Occipital lobe (tissue), 1 donor: ENCODE measurements at regions not wholly inside any gene's neighbourhood (a gene's known extent, or its start where the extent isn't known, plus 50 kb on each side); places are given as distances from the start of the nearest gene placed in this dataset.
"Not testable (repeated sequence)": the region's sequence is repeated elsewhere in the genome, so short reads cannot be mapped to it uniquely, and the experiment has no call there.

Experiments used
- DNase-seq: peaks from one replicate; lab custom pipeline; 2025; lab: John Stamatoyannopoulos, UW

DNA sequence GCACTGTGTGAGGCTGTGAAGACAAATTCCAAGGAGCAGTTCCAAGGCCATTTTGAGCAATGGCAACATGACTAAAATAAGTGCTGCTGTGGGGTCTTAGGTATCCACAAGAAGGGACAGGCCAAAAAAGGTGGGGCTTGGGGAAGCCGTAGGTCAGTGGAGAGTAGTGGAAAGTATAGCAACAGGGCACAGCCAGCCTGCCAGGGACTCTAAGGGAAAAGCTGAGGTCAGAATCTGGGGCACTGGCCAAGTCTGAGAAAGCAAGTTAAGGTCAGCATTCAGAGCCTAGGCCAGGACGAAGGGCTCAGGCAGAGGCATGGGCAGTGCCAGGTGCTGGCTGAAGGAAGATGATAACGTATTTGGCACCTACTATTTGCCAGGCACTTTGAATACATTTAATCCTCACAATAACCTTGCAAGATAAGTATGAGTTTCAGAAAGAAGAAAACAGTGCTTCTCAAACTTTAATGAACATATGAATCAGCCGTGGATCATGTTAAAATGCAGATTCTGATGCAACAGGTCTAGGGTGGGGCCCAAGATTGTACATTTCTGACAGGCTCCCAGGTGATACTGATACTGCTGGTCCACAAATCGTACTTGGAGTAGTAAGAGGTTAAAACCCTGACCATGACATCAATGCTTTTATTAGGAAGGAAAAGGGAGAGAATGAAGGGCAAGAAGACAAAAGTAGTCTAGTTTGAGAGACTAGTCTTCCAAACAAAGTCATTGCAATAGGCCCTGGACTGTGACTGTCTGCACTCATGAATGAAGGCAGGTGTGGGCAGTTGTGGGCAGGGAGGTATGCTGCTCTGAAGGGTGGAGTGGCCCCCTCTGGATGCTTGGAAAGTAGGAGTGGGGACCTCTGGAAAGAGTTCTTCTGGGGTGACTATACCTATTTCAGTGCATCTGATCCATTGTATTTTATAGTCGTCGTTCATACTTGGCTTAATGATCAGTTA lies 106.3 kb upstream of the ANKRD28 start:
- DNase-seq, result no peak

DNA sequence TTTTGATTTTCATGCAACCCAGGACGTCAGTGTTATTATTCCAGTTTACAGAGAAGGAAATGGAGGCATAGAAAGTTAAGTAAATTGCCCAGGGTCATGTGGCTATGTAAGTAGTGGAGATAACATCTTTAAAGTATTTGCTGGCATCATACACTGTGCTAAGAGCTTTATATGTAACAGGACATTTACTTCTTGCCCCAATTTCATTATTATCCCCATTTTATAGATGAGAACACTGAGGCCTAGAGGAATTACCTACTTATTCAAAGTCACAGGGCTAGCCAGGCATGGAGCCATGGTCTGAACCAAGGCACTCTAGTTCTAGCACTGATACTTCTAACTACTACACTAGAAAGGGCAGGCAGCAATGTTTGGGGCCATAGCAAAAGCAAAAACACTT lies 107.3 kb upstream of the ANKRD28 start:
- no peak for DNase-seq

GRCh38 chr3:15907403-15907802 lies 109.6 kb upstream of the ANKRD28 start:
- not testable (repeated sequence) for DNase-seq

GRCh38 chr3:15918988-15919387 lies 121.2 kb upstream of the ANKRD28 start:
- no peak for DNase-seq

DNA sequence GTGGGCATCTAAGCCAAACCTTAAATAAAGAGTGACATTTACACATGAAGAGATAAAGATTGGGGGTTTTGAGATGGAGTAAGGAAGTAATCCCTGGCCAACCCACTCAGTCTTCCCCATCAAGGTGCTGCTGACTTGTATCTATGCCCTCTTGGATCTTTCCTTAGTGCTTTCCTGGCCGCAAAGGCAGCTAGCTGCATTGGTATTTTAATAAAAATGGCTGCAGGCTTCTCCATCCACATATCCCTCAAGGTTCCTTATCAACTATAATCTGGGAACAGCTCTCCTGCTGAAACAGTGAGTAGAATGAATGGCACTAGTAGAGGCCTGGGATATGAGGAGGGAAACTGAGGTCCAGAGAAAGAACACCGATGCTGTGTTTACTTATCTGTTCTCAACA lies 122.2 kb upstream of the ANKRD28 start:
- DNase-seq, result no peak

- DNase-seq, result no peak
Measured at GRCh38 chr3:15923640-15924405, 126.0 kb upstream of the ANKRD28 start.

- no peak for DNase-seq
Measured at GRCh38 chr3:15924914-15925313, 127.1 kb upstream of the ANKRD28 start.

DNA sequence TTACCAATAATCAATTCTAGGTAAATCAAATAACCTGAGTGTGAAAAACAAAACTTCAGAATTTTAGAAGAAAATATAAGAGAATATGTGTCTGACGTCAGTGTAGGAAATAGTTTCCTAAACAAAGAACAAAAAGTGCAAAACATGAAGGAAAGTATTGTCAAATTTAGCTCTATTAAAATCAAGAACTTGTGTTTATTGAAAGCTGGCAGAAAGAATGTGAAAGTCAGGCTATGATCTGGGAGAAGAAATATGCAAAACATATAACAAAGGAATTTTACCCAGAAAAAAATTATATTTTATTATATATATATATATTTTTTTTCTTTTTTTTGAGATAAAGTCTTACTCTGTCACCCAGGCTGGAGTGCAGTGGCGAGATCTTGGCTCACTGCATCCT lies 129.1 kb upstream of the ANKRD28 start:
- DNase-seq, result no peak

DNA sequence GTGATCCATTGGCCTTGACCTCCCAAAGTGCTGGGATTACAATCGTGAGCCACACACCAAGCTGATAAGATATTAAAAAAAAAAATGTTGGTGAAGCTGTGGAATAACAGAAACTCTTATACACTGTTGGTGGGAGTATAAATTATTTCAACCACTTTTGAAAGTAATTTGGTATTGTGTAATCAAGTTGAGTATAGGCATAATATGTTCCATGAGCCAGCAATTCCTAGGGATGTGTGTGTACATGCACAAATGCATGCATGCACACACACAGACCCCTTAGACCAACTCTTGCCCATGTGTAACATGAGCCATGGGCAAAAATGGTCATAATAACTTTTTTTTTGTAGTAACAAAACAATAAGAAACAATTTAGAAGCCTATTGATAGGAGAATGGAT lies 130.2 kb upstream of the ANKRD28 start:
- no peak for DNase-seq

DNA sequence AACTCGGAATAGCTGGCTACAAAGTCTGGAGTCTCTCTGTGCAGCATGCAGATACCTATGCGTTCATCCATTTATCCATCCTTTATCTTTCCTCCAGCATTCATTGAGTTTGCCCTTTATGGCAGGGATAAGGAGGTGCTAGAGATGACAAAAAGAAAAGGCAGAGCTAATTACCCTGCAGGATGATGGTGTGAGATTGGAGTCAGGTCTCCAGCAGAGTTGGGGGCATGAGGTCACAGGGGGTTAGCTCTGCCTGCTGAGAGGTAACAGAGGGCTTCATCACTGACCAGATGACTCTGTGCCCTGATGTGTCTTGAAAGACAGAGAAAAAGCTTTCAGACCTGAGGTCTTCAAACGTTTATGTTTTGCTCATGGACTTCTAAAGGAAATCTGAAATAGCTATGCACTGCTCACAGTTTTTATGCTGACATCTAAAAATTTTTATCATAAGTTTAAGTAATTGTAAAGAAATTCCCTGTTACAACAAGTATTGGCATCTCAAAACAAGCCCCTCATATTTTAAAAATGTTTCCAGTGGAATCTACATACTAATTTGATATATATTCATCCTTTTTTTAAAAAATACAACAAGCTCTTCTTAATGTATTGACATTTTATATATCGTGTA lies 132.3 kb upstream of the ANKRD28 start:
- DNase-seq, result no peak

- peak; percentile 30 for DNase-seq
Measured at GRCh38 chr3:15932348-15933300, 134.8 kb upstream of the ANKRD28 start.

DNA sequence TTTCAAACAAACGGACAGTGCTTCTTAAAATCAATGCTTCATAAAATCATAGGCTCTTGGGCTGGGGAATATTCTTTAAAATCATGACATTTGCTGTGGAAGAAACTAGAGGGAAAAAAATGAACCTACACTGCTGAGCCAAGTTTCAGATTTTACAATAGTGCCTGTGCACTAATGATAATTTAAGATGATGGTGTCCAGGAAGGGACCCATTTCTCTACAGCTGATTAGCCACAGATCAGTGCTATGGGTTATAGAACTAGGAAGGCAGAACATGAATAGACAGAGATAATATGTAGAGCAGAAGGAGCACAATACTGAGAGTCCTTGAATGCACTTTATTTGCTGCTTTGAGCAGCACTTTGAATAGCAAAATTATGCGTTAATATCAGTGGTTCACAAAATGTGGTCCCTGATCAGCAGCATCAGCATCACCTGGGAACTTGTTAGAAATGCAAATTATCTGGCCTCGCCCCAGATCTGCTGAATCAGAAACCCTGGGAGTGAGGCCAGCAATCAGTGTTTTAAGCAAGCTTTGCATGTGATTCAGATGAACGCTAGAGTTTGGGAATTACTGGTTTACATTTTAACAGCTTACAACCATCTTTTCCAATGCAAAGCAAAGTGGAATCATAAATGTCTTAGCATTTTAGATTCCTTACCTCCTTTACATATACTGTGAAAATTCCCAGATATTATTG lies 135.8 kb upstream of the ANKRD28 start:
- DNase-seq, result peak; percentile 60

DNA sequence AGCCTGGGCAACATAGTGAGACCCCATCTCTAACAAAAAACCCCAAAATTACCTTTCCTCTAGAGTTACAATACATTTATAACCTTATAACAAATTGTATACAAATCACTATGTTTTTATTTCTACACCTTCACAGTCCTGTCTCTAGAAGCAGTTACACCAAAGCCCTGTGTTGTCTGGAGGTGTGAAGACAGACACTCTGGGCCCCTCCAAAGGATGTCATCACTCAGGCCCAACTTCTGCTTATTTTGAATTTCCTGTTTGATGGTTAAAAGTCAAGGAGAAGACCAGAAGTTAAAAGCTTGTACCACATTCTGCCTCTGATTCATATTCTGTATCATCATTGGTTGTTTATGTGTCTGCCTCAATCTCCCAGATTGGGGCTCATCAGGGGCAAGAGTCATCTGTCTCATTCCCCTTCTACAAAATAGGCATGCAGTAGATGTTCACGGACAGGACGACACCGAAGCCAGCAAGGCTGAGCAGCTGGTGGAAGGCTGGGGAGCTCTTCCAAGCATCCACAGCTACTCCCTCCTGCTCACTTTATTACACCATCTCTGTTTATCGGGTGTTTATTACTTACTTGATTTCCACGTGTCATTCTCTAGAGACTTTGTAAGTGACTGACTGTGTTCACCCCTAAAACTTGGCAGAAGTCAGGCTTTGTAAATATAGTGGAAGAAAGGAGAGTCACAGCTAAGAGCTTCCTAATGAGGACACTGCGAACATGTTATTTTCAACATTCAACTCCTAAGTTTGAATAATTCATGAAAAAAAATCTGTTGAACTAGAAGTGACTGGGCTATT lies 136.8 kb upstream of the ANKRD28 start:
- no peak for DNase-seq

DNA sequence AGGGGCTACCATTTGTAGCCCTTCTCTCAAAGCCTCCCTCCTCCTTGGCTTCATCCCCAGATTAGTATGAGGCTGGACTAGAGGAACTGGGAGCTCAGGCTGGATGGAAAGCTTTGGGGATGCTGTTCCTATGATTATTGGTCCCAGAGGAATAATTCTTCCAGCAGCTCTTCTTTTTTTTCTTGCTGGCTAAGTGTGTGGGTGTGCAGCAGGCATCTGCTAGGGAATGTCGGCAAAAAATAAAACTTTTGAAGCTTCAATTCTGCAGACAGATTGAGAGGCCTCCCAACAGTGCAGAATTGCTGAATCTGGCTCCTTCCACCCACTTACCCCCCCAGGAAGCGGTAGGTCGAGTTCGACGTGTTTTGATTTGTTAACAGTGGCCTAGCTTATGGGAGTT lies 138.5 kb upstream of the ANKRD28 start:
- peak; percentile 18 for DNase-seq

DNA sequence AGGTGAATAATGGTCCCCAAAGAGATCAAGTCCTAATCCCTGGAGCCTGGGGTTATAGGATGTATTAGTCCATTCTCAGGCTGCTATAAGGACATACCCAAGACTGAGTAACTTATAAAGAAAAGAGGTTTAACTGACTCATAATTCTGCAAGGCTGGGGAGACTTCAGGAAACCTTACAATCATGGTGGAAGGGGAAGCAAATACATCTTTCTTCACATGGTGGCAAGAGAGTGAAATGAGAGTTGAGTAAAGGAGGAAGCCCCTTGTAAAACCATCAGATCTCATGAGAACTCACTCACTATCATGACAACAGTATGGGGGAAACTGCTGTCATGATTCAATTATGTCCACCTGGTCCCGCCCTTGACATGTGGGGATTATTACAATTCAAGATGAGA lies 142.9 kb upstream of the ANKRD28 start:
- no peak for DNase-seq

DNA sequence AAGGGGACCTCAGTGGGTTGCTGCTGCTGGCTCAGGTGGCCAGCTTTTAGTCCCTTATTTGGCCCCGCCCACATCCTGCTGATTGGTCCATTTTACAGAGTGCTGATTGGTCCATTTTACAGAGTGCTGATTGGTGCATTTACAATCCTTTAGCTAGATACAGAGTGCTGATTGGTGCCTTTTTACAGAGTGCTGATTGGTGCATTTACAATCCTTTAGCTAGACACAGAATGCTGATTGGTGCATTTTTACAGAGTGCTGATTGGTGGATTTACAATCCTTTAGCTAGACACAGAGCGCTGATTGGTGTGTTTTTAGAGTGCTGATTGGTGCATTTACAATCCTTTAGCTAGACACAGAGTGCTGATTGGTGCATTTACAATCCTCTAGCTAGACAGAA lies 143.7 kb upstream of the ANKRD28 start:
- DNase-seq, result not testable (repeated sequence)

DNA sequence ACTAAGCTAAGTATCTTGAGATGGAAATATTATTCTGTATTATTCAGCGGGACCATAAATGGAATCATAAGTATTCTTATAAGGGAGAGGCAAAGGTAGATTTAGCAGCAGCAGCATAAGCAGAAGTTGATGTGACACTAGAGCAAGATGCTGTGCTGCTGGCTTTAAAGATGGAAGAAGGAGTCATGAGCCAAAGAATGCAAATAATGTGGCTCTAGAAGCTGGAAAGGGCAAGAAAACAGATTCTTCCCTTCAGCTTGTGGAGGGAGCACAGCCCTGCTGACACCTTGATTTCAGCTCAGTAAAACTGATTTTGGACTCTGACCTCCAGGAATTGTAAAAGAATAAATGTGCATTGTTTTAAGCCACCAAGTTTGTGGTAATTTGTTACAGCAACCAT lies 144.2 kb upstream of the ANKRD28 start:
- DNase-seq, result no peak

DNA sequence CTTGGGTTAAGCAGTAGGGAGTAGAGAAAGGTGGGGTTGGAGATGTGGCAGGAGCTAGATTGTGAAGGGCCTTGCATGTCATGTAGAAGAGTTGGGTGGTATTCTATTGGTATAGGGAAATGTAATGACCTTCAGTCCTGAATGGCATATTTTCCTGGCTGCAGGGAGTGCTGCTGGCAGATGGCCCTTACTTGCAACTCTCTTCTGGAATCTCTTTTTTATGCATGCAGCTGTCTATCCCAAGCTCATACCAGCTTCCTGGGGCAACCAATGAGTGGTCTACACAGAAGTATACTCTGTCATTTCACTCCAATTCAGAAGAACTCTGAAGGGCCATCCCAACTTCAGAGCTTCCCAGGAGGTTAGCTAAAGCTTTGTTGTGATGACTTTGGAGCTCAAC lies 144.7 kb upstream of the ANKRD28 start:
- no peak for DNase-seq

DNA sequence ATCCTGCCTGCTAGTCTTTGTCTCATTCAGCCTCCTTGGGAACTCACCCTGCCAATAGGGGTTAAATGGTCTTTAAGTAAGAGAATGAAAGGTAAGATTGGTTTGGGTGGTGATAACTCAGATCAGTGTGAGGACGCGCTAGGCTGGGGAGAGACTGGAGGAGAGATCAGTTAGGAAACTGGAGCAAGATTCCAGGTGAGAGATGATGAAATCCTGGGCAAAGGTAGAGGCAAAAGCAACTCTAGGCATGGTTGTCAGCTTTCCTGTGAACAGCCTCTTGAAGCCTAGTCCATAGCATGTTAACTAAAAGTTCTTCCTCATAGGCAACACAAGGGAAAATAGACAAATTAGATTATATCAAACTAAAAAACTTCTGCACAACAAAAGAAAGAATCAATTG lies 145.2 kb upstream of the ANKRD28 start:
- DNase-seq, result no peak

DNA sequence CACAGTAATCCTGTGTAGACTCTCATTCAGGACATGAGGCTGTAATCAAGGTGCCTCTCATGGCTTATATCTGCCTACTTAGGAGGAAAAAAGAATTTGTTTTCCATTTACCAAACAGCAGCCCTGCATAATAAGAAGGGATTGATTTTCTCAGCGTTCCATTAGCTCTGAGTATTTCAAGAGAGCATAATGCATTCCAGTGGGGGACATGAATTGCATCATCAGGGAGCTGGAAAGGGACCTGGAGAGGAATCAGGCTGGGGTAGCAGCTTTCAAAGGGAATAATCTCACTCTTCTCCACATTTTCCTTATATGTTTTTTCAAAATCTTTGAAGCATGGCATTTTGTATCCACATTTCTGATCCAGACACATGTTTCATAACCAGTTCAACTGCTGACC lies 150.6 kb upstream of the ANKRD28 start:
- no peak for DNase-seq
